Right lung (tissue), 2 donors: ENCODE measurements at regions not wholly inside any gene's neighbourhood (a gene's known extent, or its start where the extent isn't known, plus 50 kb on each side); places are given as distances from the start of the nearest gene placed in this dataset.
A peak's percentile ranks its signal among the peaks of the same experiment; 100 is the strongest.
"Not testable (repeated sequence)": the region's sequence is repeated elsewhere in the genome, so short reads cannot be mapped to it uniquely, and the experiment has no call there.

Experiments
- DNase-seq, 2 donors: peaks; one replicate each; pipeline ENCODE4 v3.0.0-alpha.2; 2013

DNA sequence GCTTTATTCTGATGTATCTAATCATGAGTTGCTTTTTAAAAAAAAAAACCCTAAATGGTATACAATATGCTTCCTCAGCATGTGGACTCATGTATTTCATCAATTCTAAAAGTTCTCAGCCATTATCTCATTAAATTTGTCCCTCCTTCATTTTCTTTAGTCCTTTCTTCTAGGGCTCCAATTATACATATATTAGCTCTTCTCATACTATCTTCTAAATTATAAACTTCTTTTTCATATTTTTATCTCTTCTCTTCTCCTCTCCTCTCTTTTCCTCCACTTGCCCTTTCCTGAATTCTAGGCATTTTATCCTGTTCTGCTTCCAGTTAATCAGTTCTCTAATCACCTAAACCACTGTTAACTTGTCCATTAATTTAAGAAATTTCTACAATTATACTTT lies 55.0 kb upstream of the IL33 start:
- no peak for DNase-seq

GRCh38 chr9:6153425-6153824 lies 62.2 kb upstream of the IL33 start:
- no peak for DNase-seq

DNA sequence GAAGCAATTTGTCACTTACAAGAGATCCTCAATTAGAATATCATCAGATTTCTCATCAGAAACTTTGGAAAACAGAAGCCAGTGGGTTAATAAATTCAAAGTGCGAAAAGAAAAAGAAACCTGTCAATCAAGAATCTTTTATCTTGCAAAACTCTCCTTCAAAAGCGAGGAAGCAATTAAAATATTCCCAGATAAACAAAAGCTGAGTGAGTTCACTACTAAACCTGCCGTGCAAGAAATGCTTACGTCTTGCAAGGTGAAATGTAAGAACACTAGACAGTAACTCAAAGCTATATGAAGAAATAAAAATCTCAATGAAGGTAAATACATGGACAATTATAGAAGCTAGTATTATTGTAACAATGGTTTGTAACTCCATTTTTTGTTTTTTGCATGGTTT lies 62.8 kb upstream of the IL33 start:
- DNase-seq: no peak

GRCh38 chr9:6150483-6150882 lies 65.1 kb upstream of the IL33 start:
- no peak for DNase-seq

DNA sequence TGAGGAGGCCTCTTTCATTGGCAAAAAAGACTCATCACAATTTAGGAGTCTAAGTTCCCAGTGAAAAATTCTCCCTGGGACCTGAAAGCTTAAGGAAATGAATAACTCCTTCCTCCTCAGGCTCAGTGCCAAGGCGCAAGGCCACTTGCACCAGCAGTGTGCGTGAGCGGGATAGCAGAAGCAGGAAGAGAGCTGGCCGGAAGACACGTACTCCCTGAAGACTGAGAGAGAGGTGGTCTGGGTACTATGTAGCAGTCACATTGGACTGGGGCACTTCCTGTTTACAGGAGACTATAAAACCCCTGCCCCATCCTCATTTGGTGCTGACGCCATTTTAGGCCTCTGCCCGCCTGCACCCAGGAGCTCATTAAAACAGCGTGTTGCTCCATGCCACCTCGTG lies 66.3 kb upstream of the IL33 start:
- DNase-seq: no peak

DNA sequence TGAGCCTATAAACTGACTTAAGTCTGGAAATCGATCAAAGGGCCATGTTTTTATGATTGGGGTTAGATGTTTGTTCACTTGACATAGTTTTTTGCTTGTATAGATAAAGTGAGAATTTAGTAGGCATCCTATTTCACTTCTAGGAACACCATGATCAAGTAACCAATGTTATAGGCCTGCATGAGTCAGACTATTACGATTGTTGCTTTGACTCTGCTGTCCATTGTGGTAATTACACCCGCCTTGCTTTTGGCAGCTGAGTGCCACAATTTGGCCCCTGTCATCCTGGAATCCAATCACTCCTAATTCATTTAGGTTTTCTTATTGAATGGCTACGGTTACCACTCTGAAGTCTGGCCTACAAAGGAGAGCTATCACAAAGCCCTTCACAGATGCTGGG lies 67.8 kb upstream of the IL33 start:
- DNase-seq: no peak

DNA sequence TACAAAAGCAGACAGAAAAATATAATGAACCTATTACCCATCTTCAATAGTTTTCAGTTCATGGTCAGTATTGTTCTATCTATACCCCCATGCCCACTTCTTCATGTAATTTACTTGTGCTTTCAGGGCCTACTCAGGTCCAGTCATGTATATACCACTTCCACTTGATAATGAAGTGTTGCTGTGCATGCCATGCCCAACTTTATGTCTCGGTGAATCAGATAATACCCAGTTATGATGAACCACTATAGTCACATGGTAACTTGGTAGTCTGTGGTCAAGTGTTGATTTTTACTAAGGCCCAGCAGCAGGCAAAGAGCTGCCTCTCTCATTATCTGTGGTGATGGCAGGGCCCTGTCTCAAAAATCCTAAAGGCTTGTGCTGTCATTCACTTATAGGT lies 70.7 kb upstream of the IL33 start:
- DNase-seq: no peak

DNA sequence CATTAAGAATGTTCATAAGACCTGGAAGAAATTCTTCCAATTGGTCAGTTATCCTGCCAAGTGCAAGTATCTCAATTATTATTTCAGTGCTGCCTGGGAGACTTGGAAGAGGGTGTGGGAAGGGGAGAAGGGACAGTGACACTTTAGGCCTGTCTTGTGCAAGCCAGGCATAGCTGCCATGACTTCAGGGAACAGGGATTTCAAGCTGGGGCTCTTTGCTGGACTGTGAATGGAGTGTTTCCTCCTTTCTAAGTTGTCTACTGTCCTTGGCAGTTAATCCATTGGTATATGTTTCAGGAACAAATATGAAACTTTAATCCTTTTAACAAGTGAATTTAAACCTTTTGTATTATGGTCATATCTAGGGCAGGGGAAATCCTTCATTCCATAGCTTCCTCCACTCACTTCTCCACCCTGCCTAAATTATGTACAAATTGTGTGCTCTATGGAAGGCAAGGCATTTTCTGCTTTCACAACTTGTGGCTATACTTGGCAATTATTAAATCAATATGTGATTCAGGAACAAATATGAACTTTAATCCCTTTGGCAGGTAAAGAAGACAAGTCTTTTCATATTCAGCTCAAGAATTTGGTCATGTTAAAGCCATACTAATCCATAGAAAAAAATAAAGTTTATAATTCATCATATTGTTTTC lies 72.7 kb upstream of the IL33 start:
- no peak for DNase-seq

DNA sequence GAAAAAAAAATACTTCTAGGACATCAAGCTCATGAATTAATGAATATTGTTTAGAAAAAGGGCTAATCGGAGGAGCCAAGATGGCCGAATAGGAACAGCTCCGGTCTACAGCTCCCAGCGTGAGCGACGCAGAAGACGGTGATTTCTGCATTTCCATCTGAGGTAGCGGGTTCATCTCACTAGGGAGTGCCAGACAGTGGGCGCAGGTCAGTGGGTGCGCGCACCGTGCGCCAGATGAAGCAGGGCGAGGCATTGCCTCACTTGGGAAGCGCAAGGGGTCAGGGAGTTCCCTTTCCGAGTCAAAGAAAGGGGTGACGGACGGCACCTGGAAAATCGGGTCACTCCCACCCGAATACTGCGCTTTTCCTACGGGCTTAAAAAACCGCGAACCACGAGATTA lies 79.8 kb upstream of the IL33 start:
- not testable (repeated sequence) for DNase-seq

DNA sequence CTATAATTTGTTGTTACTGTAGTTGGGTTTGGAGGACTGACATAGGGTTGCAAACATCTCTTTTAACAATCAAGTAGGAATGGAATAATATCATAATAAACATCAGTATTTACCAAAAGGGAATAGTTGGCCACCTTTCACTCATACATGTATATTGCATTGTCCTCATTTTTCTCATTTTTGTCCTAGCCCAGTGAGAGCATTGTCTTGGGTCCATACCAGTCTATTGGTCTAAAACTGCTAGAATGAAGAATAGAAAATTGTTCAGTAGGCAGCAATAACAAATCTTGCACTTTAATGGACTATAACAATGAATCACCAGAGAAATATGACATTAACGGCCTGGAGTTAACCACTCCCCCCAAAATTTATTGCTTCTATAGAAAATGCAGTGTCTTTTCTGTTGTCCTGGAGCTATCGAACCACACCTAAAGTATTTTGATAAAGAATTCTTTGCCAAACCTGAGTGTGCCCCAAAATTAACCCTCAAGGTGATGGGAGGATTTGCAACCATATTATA lies 80.9 kb upstream of the IL33 start:
- no peak for DNase-seq

DNA sequence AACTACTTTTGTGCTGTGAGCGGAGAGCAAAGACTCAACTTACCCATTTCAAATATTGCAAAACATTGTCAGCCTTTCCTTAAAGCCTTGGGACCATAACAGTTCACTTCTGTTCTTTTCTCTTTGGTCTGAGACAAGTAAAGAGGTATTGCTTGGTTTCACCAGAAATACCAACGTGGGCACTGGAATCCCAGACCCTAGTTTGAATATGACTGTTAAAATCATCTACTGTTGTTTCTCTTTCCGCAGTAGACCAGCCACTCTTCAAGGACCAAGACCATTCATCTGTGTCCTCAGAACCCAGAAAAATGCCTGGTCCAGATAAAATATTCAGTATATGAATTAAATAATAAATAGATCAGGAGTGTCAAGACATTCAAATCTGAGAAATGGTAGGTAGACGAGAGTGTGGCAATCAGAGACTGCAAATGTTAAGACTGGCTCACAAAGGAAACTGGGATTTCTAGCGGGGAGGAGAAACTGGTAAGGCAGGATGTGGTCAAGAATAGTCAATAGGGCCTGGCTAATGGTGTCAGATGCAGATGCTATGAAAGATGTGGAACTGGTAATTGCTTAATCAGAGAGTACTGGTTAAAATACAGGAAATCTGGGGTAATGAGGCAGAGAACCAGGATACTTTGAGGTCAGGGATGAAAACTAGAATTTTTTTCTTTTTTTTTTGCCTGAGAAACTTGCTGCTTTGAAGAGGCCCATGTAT lies 82.1 kb upstream of the IL33 start:
- DNase-seq: no peak

DNA sequence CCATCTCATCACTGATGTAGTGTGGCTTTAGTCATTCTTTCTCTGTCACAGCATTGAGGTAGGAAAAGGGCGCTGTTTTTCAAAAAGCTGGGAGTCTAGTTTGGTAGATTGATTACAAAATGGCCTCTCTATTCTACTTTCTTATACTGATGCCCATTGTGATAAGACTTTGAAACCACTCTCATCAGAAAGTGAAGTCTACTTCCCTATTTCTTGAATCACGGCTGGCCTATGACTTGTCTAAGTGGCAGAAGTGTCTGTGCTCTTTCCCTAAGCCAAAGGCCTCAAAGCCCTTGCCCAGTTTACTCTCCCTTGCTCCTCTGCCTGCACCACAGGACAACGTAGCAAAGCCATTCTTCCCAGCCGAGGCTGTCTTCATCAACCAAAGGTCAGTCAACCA lies 83.0 kb upstream of the IL33 start:
- no peak for DNase-seq

DNA sequence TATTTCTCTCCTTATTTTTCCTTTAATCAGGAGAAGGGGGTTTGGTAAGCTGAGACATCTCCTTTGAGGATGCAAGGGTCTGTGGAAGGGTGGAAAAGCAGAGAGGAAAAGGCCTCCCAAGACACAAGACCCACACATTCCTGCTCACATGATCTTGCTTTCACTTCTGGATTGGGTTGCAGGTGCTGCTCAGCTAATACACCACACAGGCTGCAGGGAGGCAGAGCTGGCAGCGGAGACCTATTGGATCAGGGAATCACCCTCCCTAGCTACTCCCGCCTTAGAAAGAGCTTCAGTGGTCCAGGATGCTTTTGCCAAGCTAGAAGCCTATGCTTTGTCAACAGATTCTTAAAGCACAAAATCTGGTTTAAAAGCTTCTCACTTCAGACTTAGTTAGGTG lies 87.6 kb upstream of the IL33 start:
- no peak for DNase-seq

GRCh38 chr9:6126377-6126776 lies 89.2 kb upstream of the IL33 start:
- no peak for DNase-seq

DNA sequence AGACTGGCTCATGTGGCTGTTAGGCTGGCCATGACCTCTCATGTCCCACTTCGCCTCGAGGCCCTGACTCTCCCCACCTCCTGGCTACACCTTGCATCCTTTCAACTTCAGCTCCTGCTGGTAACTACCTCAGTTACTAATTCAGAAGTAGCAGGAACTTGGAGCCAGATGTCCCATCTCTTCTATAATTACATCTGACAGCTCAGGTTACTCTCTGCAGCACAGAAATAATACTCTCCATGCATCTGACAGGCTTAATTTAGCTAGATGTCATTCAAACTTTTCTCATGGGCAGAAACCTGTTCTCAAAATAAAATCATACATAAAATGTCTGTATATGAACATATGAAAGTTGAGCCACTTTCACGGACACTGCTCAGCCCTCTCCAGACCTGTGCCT lies 92.2 kb upstream of the IL33 start:
- DNase-seq: no peak

DNA sequence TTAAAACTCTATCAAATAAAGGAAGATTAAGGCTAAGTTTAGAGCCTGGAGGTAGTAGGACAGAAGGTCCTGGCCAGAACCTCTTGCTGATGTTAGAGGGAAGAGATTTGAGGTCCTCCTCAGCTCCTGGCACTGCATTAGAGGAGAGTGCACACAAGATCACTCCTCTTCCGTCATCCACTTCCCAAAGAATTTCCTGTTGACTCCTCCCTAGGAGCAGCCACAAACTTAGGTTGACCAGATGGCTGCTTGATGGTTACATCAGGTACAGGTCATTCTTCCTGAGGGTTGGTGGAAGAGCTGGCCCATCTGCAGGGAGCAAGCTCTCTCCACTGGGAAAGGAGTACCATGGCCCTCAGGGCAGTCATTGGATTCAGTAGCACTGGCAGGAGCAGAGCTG lies 93.9 kb upstream of the IL33 start:
- DNase-seq: no peak

- no peak for DNase-seq
These were observed 99.0 kb upstream of the RANBP6 start for GRCh38 chr9:6114424-6114823.

- no peak for DNase-seq
These were observed 98.4 kb upstream of the RANBP6 start for GRCh38 chr9:6113819-6114218.

DNA sequence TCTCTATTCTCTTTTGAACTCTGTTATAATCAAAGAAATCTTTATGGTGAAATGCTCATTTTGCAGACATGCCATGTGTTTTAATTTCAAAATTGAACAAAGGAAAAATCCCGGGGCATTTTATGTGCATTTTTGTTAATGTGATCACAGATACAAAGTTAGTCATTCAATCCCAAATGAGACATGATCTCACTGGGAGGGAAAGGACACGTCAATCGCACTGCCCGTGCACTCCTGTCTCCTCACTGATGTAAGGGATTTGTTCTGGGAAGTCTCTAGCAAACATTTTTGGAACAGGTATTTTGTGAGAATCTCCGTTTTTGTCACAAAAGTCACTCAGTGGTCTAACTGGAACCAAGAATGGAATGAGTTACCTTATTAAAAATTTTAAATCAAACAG lies 97.9 kb upstream of the RANBP6 start:
- DNase-seq: no peak

GRCh38 chr9:6109986-6110385 lies 94.6 kb upstream of the RANBP6 start:
- DNase-seq: no peak

DNA sequence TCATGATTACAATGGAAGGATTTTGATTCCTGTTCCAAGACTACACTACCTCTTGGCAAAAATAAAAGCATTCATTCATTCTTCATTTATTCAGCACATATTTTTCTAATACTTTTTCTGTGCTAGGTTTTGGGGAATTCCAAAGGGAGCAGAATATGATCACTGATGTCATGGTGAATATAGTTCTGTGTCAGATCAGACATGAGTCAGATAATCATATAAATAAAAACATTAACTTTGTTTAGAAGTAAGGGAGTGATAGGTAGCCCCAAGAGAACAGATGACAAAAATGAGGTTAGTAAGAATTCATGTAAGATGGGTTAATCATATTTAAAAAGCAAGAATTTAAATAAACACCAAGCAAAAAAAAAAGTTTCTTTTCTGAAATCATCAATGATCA lies 94.1 kb upstream of the RANBP6 start:
- no peak for DNase-seq

- peak in 1 of 2 donors; percentile 6 for DNase-seq
These were observed 91.4 kb upstream of the RANBP6 start for GRCh38 chr9:6106711-6107339.

DNA sequence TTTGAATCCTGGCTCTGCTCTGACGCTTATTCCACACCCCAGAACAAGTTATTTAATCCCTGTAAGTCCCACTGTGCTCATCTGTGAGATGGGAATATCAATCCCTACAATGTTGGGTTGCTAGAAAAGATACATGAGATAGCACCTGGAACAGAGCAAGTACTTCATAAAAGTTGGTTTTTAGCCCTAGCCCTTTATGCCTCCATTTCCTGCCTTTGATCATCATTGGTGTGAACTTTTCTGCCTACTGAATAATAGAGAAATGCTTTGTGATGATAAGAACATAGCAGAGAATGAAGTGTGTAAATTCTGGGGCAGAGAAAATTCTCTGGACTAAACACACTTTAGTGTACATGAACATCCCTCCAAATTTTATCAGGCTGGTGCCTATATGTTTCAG lies 90.3 kb upstream of the RANBP6 start:
- DNase-seq: no peak
